ENCODE measurements at regions not wholly inside any gene's neighbourhood (a gene's known extent, or its start where the extent isn't known, plus 50 kb on each side); places are given as distances from the start of the nearest gene placed in this dataset.

DNA sequence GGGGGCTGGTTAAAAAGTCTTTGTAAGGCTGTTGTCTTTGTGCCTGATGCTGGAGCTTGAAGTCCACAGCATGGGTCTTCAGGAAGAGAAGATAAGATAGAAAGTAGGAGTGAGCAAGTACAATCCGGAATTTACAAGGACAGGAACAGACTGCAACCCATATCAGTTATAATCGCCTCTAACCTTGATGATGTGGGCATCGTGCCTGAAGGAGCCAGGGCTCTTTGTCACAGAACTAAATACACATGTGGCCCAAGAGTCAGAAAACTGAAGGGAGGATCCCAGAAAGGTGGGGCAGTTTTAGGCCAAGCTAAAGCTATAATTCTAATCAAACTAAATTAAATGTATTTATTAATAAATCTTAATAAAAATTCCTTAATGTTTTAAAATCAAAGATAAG, 132.2 kb downstream of the TMCO5A start:
- H4K20me1 ChIP-seq (ENCODE audit: insufficient read depth, low read length), result no peaks in the 10 kb centered on the region
- no peak overlapping the region for H4K8ac ChIP-seq (ENCODE audit: low read depth in 2 of 2, low read length in 2 of 2)
- intact Hi-C loops (cut with micrococcal nuclease), result no loop called here
- dilution Hi-C loops (cut with HindIII; ENCODE audit: low sequenced_read_pairs, unreplicated experiment), result no loop called here
- no peak for ATAC-seq (ENCODE audit: low read depth)
- no peak overlapping the region for H2AK5ac ChIP-seq (ENCODE audit: low read depth, low read length)
- H3K14ac ChIP-seq (replicated peaks; ENCODE audit: low read depth, low read length), result no peak overlapping the region
- H3K27me3 ChIP-seq (ENCODE audit: control insufficient read depth, insufficient read depth, low read length), result no peaks in the 10 kb centered on the region
- peaks cover 3% of the 10 kb centered on the region; the same call in 1 of the 2 replicates for H3K4me1 ChIP-seq (ENCODE audit: control insufficient read depth, insufficient read depth, low read length)
- no peaks in the 10 kb centered on the region for H3K9me3 ChIP-seq (ENCODE audit: control insufficient read depth, insufficient read depth, low read length)
- H4K5ac ChIP-seq (ENCODE audit: low read depth, low read length), result no peak overlapping the region
- H3K23ac ChIP-seq (ENCODE audit: low read depth, low read length), result no peak overlapping the region
- in situ Hi-C loops (cut with MboI; ENCODE audit: low sequenced_read_pairs), result no loop called here
- H3K9ac ChIP-seq (ENCODE audit: low read depth, low read length), result no peak overlapping the region
- H2BK5ac ChIP-seq (ENCODE audit: low read depth, low read length, poor library complexity, severe bottlenecking), result no peak overlapping the region
- H3K56ac ChIP-seq (ENCODE audit: extremely low read depth, insufficient read depth, low read length), result no peak overlapping the region
- no peaks in the 10 kb centered on the region for H3K36me3 ChIP-seq (ENCODE audit: control insufficient read depth, insufficient read depth, low read length)
- no peak overlapping the region for H3K18ac ChIP-seq (ENCODE audit: low read depth, low read length)
- no peak overlapping the region for H3K27ac ChIP-seq (ENCODE audit: insufficient read depth, low read length)
- no peak overlapping the region for H3K4ac ChIP-seq (ENCODE audit: low read depth, low read length)
- no peak overlapping the region for H3K4me3 ChIP-seq (ENCODE audit: insufficient read depth, low read depth, low read length)
- TF ChIP-seq BHLHE40 (IDR thresholded peaks at IDR 0.05; ENCODE audit: low read depth, low read length) (no peak), RCOR1 (IDR thresholded peaks at IDR 0.05; ENCODE audit: insufficient replicate concordance, low read length) (no peak), NFE2L2 (IDR thresholded peaks at IDR 0.05; ENCODE audit: low read depth, low read length) (no peak)
- TF ChIP-seq, protein P1, sequence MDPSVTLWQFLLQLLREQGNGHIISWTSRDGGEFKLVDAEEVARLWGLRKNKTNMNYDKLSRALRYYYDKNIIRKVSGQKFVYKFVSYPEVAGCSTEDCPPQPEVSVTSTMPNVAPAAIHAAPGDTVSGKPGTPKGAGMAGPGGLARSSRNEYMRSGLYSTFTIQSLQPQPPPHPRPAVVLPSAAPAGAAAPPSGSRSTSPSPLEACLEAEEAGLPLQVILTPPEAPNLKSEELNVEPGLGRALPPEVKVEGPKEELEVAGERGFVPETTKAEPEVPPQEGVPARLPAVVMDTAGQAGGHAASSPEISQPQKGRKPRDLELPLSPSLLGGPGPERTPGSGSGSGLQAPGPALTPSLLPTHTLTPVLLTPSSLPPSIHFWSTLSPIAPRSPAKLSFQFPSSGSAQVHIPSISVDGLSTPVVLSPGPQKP (IDR thresholded peaks at IDR 0.05; ENCODE audit: borderline replicate concordance, low read depth, low read length), result no peak
- peaks cover 8% of the 10 kb centered on the region; the same call in 1 of the 2 replicates for H3K9me1 ChIP-seq (ENCODE audit: insufficient read depth, low read length)
- WGBS, 2 experiments (ENCODE audit: extremely low coverage in 2 of 2, insufficient read length in 1 of 2), result no CpG with 5 or more reads among the region's 3 CpGs
- H3K4me2 ChIP-seq (ENCODE audit: low read depth, low read length), result no peak overlapping the region
- no peak overlapping the region for H2BK120ac ChIP-seq (ENCODE audit: low read depth, low read length)
- no peak overlapping the region for H4K91ac ChIP-seq (ENCODE audit: insufficient read depth, low read depth, low read length)
- no peak for DNase-seq
- peaks cover 0 to 1% of the 10 kb centered on the region in 2 experiments; a peak in 1 of 4 replicates for H3K79me1 ChIP-seq (ENCODE audit: low read depth in 1 of 2, low read length in 2 of 2)
- BruUV-seq (replicated peaks), result no TSS peak
- H2AK9ac ChIP-seq (replicated peaks; ENCODE audit: low read depth, low read length, poor library complexity), result no peak overlapping the region
- ChIA-PET CTCF (interaction anchor here (0.6 kb wide), 1 partner anchor 444 kb away, joined by 3 read pairs; no protein-coding TSS in a partner anchor), POLR2A (ENCODE audit: unreplicated experiment) (no interaction called here)
- H2AFZ ChIP-seq (replicated peaks; ENCODE audit: low read length, poor library complexity), result no peak overlapping the region
- no peak overlapping the region for H2BK20ac ChIP-seq (ENCODE audit: low read depth, low read length)
- no peak overlapping the region for H2BK15ac ChIP-seq (ENCODE audit: low read depth, low read length)

All from IMR-90 (cell line).